Uterus (tissue), 3 donors: ENCODE measurements at regions not wholly inside any gene's neighbourhood (a gene's known extent, or its start where the extent isn't known, plus 50 kb on each side); places are given as distances from the start of the nearest gene placed in this dataset.

Experiments used
- DNase-seq, 2 donors: peaks; one replicate each; pipeline ENCODE4 v3.0.0-alpha.2; 2019 to 2020
- H3K27ac ChIP-seq, 2 donors: fragments of 200-600 bp; sonication (generic); 1 replicate in 1 of 2; 2 replicates in 1 of 2; pipeline ENCODE4 v1.5.1; 2016 to 2018
- H3K27me3 ChIP-seq, 2 donors: fragments of 200-600 bp; sonication (generic); one replicate each; pipeline ENCODE4 v1.5.1; 2018 to 2019; ENCODE audit warnings: control low read depth in 1 of 2
- H3K36me3 ChIP-seq, 2 donors: fragments of 200-600 bp; sonication (generic); one replicate each; pipeline ENCODE4 v1.5.1; 2019; ENCODE audit warnings: control low read depth in 1 of 2
- H3K4me1 ChIP-seq, 2 donors: fragments of 200-600 bp; sonication (generic); one replicate each; pipeline ENCODE4 v1.5.1; 2018 to 2019; ENCODE audit warnings: control low read depth in 1 of 2
- H3K4me3 ChIP-seq, 2 donors: fragments of 200-600 bp; sonication (generic); 1 replicate in 1 of 2; 2 replicates in 1 of 2; pipeline ENCODE4 v1.5.1; 2018 to 2019; ENCODE audit warnings: mild to moderate bottlenecking in 1 of 2
- H3K9me3 ChIP-seq, 2 donors: fragments of 200-600 bp; sonication (generic); one replicate each; pipeline ENCODE4 v1.5.1; 2019; ENCODE audit warnings: control low read depth in 1 of 2
- POLR2A ChIP-seq, 2 donors: fragments of 450-650 bp; IDR thresholded peaks; one replicate each; pipeline ENCODE4 v1.6.1; 2016; ENCODE audit warnings: antibody characterized with exemption in 2 of 2, mild to moderate bottlenecking in 1 of 2, moderate library complexity in 1 of 2
- intact Hi-C: fragments of 100-400 bp; cut with DNase I; formaldehyde crosslinking; loops from one replicate; pipeline ENCODE4 v1.15.1; 2023; ENCODE audit warnings: low total_unique reads
- TF ChIP-seq, protein P1 (sequence below), 4 experiments: fragments of 200-600 bp in 2 of 4; fragments of 450-650 bp in 2 of 4; sonication (generic) in 2 of 4; IDR thresholded peaks; one replicate each; pipeline ENCODE4 v1.5.1; 2016 to 2019; ENCODE audit warnings: antibody characterized with exemption in 4 of 4, mild to moderate bottlenecking in 2 of 4, moderate library complexity in 1 of 4
- donor health status: DM: yes; HTN: yes; CAD: no.

DNA sequence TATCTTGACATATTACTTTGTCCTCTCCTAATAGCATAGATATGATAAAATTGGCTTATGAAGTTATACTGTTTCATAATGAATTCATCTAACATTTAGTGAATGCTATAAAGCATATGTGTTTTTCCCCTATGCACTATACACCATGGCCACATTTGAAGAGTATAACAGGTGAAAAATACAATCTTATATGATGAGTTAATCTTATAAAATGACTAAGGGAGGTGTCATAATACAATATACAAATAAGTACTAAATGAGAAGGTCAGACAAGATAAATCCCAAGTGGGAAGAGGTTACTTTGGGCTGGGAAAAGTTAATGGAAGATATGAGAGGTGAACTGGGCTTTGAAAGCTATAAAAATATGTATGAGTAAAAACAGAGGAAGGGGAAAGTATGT, 174.4 kb downstream of the PCSK1 start:
- H3K4me3 ChIP-seq: no peak overlapping the region

DNA sequence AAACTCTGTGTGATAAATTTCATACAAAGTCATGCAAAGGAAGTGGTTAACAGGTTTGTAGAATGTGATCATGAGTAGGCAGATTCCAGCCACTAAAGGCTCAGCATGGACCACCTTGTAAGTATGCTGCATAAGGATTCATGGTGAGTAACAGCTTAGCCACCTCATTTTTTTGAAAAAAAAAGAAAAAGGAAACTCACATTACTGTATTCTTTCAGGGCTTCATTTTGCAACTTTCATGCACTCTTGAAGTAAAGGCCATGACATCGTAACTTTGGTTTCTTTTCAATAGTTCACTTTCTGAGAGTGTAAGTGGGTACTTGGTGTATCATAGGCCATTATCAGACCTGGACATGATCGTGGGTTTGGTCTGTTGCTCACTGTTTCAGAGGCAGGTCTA, 175.1 kb downstream of the PCSK1 start:
- Histone ChIP-seq H3K36me3 (no peaks in the 10 kb centered on the region), H3K27ac (no peak overlapping the region), H3K9me3 (no peaks in the 10 kb centered on the region), H3K4me3 (no peak overlapping the region), H3K4me1 (no peaks in the 10 kb centered on the region), H3K27me3 (no peaks in the 10 kb centered on the region)
- no peak for DNase-seq
- intact Hi-C loops: no loop called here
- TF ChIP-seq, protein P1, sequence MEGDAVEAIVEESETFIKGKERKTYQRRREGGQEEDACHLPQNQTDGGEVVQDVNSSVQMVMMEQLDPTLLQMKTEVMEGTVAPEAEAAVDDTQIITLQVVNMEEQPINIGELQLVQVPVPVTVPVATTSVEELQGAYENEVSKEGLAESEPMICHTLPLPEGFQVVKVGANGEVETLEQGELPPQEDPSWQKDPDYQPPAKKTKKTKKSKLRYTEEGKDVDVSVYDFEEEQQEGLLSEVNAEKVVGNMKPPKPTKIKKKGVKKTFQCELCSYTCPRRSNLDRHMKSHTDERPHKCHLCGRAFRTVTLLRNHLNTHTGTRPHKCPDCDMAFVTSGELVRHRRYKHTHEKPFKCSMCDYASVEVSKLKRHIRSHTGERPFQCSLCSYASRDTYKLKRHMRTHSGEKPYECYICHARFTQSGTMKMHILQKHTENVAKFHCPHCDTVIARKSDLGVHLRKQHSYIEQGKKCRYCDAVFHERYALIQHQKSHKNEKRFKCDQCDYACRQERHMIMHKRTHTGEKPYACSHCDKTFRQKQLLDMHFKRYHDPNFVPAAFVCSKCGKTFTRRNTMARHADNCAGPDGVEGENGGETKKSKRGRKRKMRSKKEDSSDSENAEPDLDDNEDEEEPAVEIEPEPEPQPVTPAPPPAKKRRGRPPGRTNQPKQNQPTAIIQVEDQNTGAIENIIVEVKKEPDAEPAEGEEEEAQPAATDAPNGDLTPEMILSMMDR (IDR thresholded peaks at IDR 0.05): no peak
- no peak for TF ChIP-seq POLR2A (IDR thresholded peaks at IDR 0.05)

More for the DNA sequence above, 174.4 kb downstream of the PCSK1 start:
- intact Hi-C loops: no loop called here
- Histone ChIP-seq H3K9me3 (no peaks in the 10 kb centered on the region), H3K4me1 (no peaks in the 10 kb centered on the region), H3K27me3 (no peaks in the 10 kb centered on the region), H3K36me3 (no peaks in the 10 kb centered on the region), H3K27ac (no peak overlapping the region)
- no peak for TF ChIP-seq POLR2A (IDR thresholded peaks at IDR 0.05)
- TF ChIP-seq, protein P1 (IDR thresholded peaks at IDR 0.05): no peak
- no peak for DNase-seq

DNA sequence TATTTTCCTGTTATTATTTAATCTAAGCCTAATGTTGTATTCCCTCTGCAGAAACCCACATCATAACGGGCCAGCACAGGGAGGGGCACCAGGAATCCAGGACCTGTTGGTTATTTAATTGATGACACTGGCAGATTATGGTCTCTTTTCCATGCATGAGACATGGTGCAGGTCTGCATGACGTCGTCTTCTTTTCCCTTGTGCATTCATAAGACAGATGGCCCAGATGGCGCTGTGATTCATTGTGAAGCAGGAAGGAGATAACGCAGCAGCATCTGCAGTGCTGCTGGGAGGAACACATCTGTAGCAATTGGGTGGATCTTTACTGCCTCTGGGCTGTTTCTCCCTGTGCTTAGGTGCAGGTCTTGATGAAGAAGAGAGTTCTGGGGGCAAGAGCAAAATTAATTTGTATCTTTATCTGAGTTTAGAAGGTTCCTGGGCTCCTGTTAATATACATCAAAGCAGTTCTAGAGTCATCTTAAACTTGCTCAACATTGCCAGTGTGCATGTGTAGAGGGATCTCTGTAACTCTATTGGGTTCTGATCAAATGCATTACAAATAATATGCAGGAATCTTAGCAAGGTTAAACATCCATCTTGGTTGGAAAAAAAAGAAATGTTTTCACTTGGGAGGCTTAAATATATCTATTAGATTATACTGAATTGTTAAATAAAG, 176.1 kb downstream of the PCSK1 start:
- Histone ChIP-seq H3K9me3 (no peaks in the 10 kb centered on the region), H3K36me3 (no peaks in the 10 kb centered on the region), H3K27me3 (no peaks in the 10 kb centered on the region), H3K27ac (no peak overlapping the region), H3K4me1 (no peaks in the 10 kb centered on the region), H3K4me3 (no peak overlapping the region)
- peak; percentile 17 to 18 for DNase-seq
- intact Hi-C loops: no loop called here
- no peak for TF ChIP-seq POLR2A (IDR thresholded peaks at IDR 0.05)
- TF ChIP-seq, protein P1 (IDR thresholded peaks at IDR 0.05): no peak

DNA sequence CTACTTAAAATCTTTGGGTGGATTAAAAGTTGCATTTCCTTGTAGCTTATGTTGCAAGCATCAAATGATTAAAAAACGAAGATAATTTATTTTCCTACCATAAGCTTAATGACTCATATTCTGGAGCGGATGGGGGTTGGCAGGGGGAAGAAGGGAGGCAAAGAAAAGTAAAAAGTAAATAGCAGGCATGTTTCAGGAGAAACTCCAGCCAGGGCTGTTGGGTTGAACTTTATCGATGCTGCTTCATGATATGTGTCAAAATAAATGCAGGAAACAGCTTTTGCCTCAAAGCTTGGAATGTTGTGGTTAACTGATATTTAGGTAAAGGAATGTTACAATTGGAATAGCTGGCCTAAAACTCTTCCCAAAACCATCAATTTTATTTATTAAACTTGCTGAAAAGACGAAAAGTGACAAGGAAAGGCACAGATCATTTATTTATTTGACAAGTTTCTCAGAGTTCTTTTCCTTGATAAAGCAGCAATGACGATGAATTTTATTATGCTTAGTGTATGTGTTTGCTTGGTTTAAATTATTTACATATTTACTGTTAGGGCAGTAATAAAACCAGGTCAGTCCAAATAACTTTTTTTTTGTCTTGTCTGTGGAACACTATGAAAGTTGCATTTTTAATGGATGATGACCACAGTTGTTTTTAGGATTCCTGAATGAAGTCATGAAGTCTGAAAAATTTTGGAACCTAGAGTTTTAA, 177.9 kb downstream of the PCSK1 start:
- H3K27me3 ChIP-seq: no peaks in the 10 kb centered on the region
- TF ChIP-seq, protein P1 (IDR thresholded peaks at IDR 0.05): no peak
- TF ChIP-seq POLR2A (IDR thresholded peaks at IDR 0.05): no peak
- H3K36me3 ChIP-seq: no peaks in the 10 kb centered on the region
- H3K4me3 ChIP-seq: no peak overlapping the region
- H3K9me3 ChIP-seq: no peaks in the 10 kb centered on the region
- DNase-seq: peak in 1 of 2 donors; percentile 21
- no peaks in the 10 kb centered on the region for H3K4me1 ChIP-seq
- intact Hi-C loops: no loop called here
- H3K27ac ChIP-seq: peak overlapping the region; percentile 35 to 74

DNA sequence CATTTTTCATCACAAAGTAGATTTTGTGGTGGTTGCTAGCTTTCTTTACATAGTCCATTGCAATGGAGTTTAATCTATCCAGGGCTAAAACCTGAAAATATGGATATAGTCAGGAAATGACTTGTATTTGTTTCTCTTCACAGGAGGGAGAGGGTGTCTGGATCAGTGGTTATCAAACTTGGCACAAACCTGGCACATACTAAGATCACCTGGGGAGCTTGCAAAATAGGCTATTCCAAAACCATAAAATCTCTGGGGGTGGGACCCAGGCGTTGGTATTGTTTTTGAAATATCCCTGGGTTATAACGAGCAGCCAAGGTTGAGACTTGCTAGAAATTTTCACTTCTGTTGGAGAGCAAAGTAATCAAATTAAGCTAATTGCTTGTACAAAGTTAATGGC, 179.9 kb downstream of the PCSK1 start:
- no peaks in the 10 kb centered on the region for H3K36me3 ChIP-seq
- H3K9me3 ChIP-seq: no peaks in the 10 kb centered on the region
- H3K4me3 ChIP-seq: no peak overlapping the region
- TF ChIP-seq POLR2A (IDR thresholded peaks at IDR 0.05): no peak
- TF ChIP-seq, protein P1 (IDR thresholded peaks at IDR 0.05): no peak
- H3K4me1 ChIP-seq: no peaks in the 10 kb centered on the region
- H3K27ac ChIP-seq: no peak overlapping the region
- DNase-seq: no peak
- intact Hi-C loops: no loop called here
- no peaks in the 10 kb centered on the region for H3K27me3 ChIP-seq
